Upper lobe of left lung (tissue), 6 donors: ENCODE measurements at regions not wholly inside any gene's neighbourhood (a gene's known extent, or its start where the extent isn't known, plus 50 kb on each side); places are given as distances from the start of the nearest gene placed in this dataset.

Experiments used
- ATAC-seq, 2 donors: fragments of 200-7000 bp; cut with Tn5 transposase; one replicate each; pipeline ENCODE4 v1.9.1; 2022; ENCODE audit warnings: mild to moderate bottlenecking in 2 of 2, moderate library complexity in 2 of 2; ENCODE audit not compliant: low FRiP score in 2 of 2
- DNase-seq, 2 donors: peaks; one replicate each; pipeline ENCODE4 v3.0.0-alpha.2; 2019 to 2020
- H3K27ac ChIP-seq, 4 donors: fragments of 200-600 bp; sonication (generic); one replicate each; pipeline ENCODE4 v1.5.1; 2016 to 2019
- H3K27me3 ChIP-seq, 4 donors: fragments of 200-600 bp; sonication (generic); one replicate each; pipeline ENCODE4 v1.5.1; 2017 to 2019
- H3K36me3 ChIP-seq, 4 donors: fragments of 200-600 bp; sonication (generic); one replicate each; pipeline ENCODE4 v1.5.1; 2016 to 2019
- H3K4me1 ChIP-seq, 4 donors: fragments of 200-600 bp; sonication (generic); one replicate each; pipeline ENCODE4 v1.5.1; 2018 to 2019
- H3K4me3 ChIP-seq, 4 donors: fragments of 200-600 bp; sonication (generic); one replicate each; pipeline ENCODE4 v1.5.1; 2017 to 2019; ENCODE audit warnings: mild to moderate bottlenecking in 2 of 4, moderate library complexity in 1 of 4
- H3K9me3 ChIP-seq, 4 donors: fragments of 200-600 bp; sonication (generic); one replicate each; pipeline ENCODE4 v1.5.1; 2018 to 2019
- EP300 ChIP-seq, 4 donors: sonication (generic); formaldehyde crosslinking; IDR thresholded peaks; one replicate each; pipeline ENCODE4 v1.5.1; 2017; ENCODE audit warnings: antibody characterized with exemption in 4 of 4, control low read depth in 2 of 4
- POLR2A ChIP-seq, 4 donors: fragments of 450-650 bp; IDR thresholded peaks; one replicate each; pipeline ENCODE4 v1.5.1; 2016 to 2017; ENCODE audit warnings: antibody characterized with exemption in 4 of 4, mild to moderate bottlenecking in 2 of 4
- POLR2AphosphoS5 ChIP-seq, 2 donors: sonication (generic); formaldehyde crosslinking; IDR thresholded peaks; one replicate each; pipeline ENCODE4 v1.5.1; 2017; ENCODE audit warnings: antibody characterized with exemption in 2 of 2
- WGBS, 2 donors: methylation state at CpG; one replicate each; pipeline ENCODE4 v1.1.5; 2017 to 2018; 5-methylcytosine and 5-hydroxymethylcytosine counted together
- TF ChIP-seq, protein P1 (sequence below), 6 experiments: fragments of 450-650 bp in 4 of 6; fragments of 200-600 bp in 2 of 6; sonication (generic) in 2 of 6; IDR thresholded peaks; one replicate each; pipeline ENCODE4 v1.5.1; 2016 to 2019; ENCODE audit warnings: antibody characterized with exemption in 6 of 6
- donor health status: DM: no; HTN: no; CAD: no; lungs with moderate emphysema.
- donor health status: DM: no; HTN: yes; CAD: no; lungs with severe emphysema.

DNA sequence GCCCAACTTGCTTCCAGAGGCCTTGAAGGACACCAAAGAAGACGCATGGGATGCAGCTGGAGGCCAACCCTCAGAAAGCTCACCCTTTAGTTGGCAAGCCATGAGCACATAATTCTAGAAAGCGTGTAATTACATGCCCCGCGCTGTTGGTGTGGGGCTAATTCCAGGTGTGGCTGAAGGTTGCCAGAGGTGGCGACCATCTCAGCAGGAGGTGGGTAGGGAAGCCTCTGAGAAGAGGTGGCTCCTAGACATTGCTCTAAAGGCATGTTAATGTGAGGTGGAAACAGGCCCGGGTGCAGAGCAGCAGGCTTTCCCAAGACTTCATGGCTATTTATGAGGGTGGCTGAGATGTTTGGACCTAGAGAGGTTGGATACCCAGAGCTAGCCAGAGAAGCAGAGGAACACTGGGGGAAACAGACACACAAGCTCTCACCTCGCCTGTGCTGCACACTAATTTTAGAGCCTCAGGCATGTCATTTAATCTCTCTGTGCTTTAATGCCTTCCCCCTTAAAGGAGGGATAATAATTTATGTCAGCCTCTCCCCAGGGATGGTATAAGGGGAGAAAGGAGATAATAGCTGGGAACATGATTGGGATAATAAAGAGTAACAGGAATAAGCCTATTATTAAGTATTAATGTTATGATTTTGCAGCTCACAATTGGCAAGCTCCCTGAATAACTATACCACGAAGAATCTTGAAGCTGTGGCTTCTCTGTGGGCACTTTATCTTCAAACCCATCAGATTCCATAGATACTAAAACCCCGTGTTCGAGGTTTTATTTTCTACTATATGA, 60.0 kb upstream of the HELT start:
- DNase-seq: no peak
- H3K9me3 ChIP-seq: no peaks in the 10 kb centered on the region
- TF ChIP-seq POLR2A (IDR thresholded peaks at IDR 0.05): no peak
- TF ChIP-seq, protein P1, sequence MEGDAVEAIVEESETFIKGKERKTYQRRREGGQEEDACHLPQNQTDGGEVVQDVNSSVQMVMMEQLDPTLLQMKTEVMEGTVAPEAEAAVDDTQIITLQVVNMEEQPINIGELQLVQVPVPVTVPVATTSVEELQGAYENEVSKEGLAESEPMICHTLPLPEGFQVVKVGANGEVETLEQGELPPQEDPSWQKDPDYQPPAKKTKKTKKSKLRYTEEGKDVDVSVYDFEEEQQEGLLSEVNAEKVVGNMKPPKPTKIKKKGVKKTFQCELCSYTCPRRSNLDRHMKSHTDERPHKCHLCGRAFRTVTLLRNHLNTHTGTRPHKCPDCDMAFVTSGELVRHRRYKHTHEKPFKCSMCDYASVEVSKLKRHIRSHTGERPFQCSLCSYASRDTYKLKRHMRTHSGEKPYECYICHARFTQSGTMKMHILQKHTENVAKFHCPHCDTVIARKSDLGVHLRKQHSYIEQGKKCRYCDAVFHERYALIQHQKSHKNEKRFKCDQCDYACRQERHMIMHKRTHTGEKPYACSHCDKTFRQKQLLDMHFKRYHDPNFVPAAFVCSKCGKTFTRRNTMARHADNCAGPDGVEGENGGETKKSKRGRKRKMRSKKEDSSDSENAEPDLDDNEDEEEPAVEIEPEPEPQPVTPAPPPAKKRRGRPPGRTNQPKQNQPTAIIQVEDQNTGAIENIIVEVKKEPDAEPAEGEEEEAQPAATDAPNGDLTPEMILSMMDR (IDR thresholded peaks at IDR 0.05): no peak
- no peak for TF ChIP-seq EP300 (IDR thresholded peaks at IDR 0.05)
- TF ChIP-seq POLR2AphosphoS5 (IDR thresholded peaks at IDR 0.05): no peak
- no peaks in the 10 kb centered on the region for H3K4me1 ChIP-seq
- no peak overlapping the region for H3K4me3 ChIP-seq
- 66 to 76% methylated on average over 7 to 10 of the region's 10 CpGs for WGBS, 2 donors
- ATAC-seq: no peak
- H3K27me3 ChIP-seq: no peaks in the 10 kb centered on the region
- no peaks in the 10 kb centered on the region for H3K36me3 ChIP-seq
- H3K27ac ChIP-seq: no peak overlapping the region

DNA sequence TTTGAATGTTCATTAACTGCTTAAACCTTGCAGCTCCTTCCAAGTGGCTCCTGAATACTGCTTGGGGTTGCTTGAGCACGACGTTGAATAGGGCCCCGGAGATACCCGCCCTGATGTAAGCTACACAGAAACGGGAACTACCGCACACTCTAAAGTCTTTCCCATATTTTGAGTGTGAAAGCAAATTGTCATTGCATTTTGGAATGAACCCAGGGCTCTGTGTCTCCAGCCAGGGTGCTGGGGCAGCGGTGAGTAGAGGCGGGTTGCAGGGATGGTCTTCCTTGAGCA, 59.4 kb upstream of the HELT start:
- H3K36me3 ChIP-seq: no peaks in the 10 kb centered on the region
- TF ChIP-seq EP300 (IDR thresholded peaks at IDR 0.05) (no peak), POLR2AphosphoS5 (IDR thresholded peaks at IDR 0.05) (no peak), POLR2A (IDR thresholded peaks at IDR 0.05) (no peak)
- TF ChIP-seq, protein P1 (IDR thresholded peaks at IDR 0.05): no peak
- no peaks in the 10 kb centered on the region for H3K9me3 ChIP-seq
- H3K27ac ChIP-seq: no peak overlapping the region
- H3K4me1 ChIP-seq: no peaks in the 10 kb centered on the region
- DNase-seq (no peak), ATAC-seq (peak in 1 of 2 donors; percentile 42)
- no peaks in the 10 kb centered on the region for H3K27me3 ChIP-seq
- H3K4me3 ChIP-seq: no peak overlapping the region
- 57 to 65% methylated on average over 8 of the region's 8 CpGs for WGBS, 2 donors

DNA sequence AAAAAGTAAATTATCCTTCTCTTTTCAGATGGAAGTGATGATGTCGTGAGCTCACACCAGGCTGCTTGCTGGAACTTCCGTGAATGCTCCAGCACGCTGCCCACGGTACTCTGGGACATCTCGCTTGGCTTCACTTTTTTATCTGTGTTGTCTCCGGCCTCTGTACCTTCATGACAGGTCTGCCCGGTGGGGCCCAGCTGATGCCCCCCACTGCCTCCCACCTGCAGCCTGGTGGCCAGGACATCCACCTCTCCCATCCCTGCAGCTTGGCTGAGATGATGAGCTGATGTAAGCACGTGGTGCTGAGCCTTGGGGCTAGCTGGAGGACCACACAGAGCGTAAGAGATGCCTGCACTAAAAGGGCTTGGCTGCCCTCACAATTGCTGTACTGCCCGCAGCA, 59.0 kb upstream of the HELT start:
- Histone ChIP-seq H3K27ac (no peak overlapping the region), H3K27me3 (no peaks in the 10 kb centered on the region), H3K4me1 (no peaks in the 10 kb centered on the region), H3K36me3 (no peaks in the 10 kb centered on the region), H3K9me3 (no peaks in the 10 kb centered on the region), H3K4me3 (no peak overlapping the region)
- DNase-seq (no peak), ATAC-seq (no peak)
- WGBS, 2 donors: 84 to 85% methylated on average over 10 of the region's 10 CpGs
- TF ChIP-seq, protein P1 (IDR thresholded peaks at IDR 0.05): no peak
- TF ChIP-seq EP300 (IDR thresholded peaks at IDR 0.05): no peak
- no peak for TF ChIP-seq POLR2AphosphoS5 (IDR thresholded peaks at IDR 0.05)
- no peak for TF ChIP-seq POLR2A (IDR thresholded peaks at IDR 0.05)

DNA sequence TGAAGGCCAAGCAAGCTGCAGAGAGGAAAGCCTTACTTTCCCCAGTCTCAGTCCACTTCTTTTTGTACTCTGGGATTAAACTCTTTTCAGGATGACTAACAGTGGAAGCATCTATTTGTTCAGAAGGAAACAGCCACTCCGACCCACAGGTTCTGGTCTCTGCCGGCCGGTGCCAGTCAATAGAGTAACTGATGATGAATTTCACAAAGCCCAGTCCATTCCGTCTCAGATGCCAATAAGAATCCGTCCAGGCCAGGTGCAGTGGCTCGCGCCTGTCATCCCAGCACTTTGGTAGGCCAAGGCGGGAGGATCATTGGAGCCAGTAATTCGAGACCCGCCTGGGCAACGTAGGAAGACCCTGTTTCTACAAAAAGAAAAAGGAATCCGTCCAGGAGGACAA, 58.5 kb upstream of the HELT start:
- ATAC-seq (no peak), DNase-seq (no peak)
- no peaks in the 10 kb centered on the region for H3K4me1 ChIP-seq
- no peaks in the 10 kb centered on the region for H3K27me3 ChIP-seq
- no peaks in the 10 kb centered on the region for H3K9me3 ChIP-seq
- 92 to 95% methylated on average over 12 of the region's 12 CpGs for WGBS, 2 donors
- H3K27ac ChIP-seq: no peak overlapping the region
- TF ChIP-seq POLR2A (IDR thresholded peaks at IDR 0.05) (no peak), EP300 (IDR thresholded peaks at IDR 0.05) (no peak), POLR2AphosphoS5 (IDR thresholded peaks at IDR 0.05) (no peak)
- TF ChIP-seq, protein P1 (IDR thresholded peaks at IDR 0.05): no peak
- no peaks in the 10 kb centered on the region for H3K36me3 ChIP-seq
- no peak overlapping the region for H3K4me3 ChIP-seq

DNA sequence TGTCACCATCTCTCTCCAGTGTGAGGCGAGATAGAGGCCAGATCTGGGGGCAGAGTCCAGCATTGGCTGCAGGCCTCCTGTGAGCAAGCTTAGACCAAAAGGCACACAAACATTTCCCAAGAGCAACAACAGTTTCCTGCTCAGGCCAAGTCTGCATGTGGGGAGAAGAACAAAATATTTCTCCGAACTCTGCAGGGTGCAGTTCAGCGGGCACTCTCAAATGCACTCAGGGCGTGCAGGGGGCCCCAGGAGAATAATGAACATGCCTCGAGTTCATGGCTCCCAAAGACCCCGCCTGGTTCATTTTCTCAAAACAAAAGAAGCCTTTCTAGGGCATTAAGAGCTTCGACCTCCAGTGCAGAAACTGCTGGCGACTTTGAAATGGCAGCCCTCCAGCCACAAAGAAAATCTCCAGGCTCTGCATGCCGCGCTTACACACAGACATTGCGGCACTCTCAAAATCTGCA, 57.8 kb upstream of the HELT start:
- no peaks in the 10 kb centered on the region for H3K27me3 ChIP-seq
- WGBS, 2 donors: 81 to 82% methylated on average over 11 of the region's 11 CpGs
- H3K27ac ChIP-seq: no peak overlapping the region
- H3K4me1 ChIP-seq: no peaks in the 10 kb centered on the region
- TF ChIP-seq EP300 (IDR thresholded peaks at IDR 0.05) (no peak), POLR2AphosphoS5 (IDR thresholded peaks at IDR 0.05) (no peak), POLR2A (IDR thresholded peaks at IDR 0.05) (no peak)
- TF ChIP-seq, protein P1 (IDR thresholded peaks at IDR 0.05): no peak
- H3K9me3 ChIP-seq: no peaks in the 10 kb centered on the region
- ATAC-seq: no peak
- DNase-seq: no peak
- H3K4me3 ChIP-seq: no peak overlapping the region
- H3K36me3 ChIP-seq: no peaks in the 10 kb centered on the region
